ENCODE measurements at regions not wholly inside any gene's neighbourhood (a gene's known extent, or its start where the extent isn't known, plus 50 kb on each side); places are given as distances from the start of the nearest gene placed in this dataset.

GRCh38 chr2:8620611-8621382, 61.1 kb upstream of the ID2 start:
- TF ChIP-seq TAF1 (IDR thresholded peaks at IDR 0.05; ENCODE audit: low read depth) (no peak), NFIC (IDR thresholded peaks at IDR 0.05) (no peak), TEAD4 (IDR thresholded peaks at IDR 0.05) (no peak), CEBPB (IDR thresholded peaks at IDR 0.05) (no peak), FOXM1 (IDR thresholded peaks at IDR 0.05; ENCODE audit: borderline replicate concordance, low read depth) (no peak), ZBTB7A (IDR thresholded peaks at IDR 0.05; ENCODE audit: low read depth) (no peak), MAX (IDR thresholded peaks at IDR 0.05) (no peak), YY1 (IDR thresholded peaks at IDR 0.05; ENCODE audit: low read depth) (no peak), CREB1 (IDR thresholded peaks at IDR 0.05; ENCODE audit: low read depth) (no peak), USF1 (IDR thresholded peaks at IDR 0.05) (no peak), RAD21 (IDR thresholded peaks at IDR 0.05; ENCODE audit: low read depth) (no peak), REST (IDR thresholded peaks at IDR 0.05; ENCODE audit: low read depth) (no peak), EGR1 (IDR thresholded peaks at IDR 0.05) (no peak), TCF12 (IDR thresholded peaks at IDR 0.05; ENCODE audit: low read depth) (no peak), EP300 (IDR thresholded peaks at IDR 0.05; ENCODE audit: borderline replicate concordance) (no peak)

- TF ChIP-seq YY1 (IDR thresholded peaks at IDR 0.05; ENCODE audit: low read depth) (no peak), CEBPB (IDR thresholded peaks at IDR 0.05) (no peak), CREB1 (IDR thresholded peaks at IDR 0.05; ENCODE audit: low read depth) (no peak), EGR1 (IDR thresholded peaks at IDR 0.05) (no peak), TAF1 (IDR thresholded peaks at IDR 0.05; ENCODE audit: low read depth) (no peak), TCF12 (IDR thresholded peaks at IDR 0.05; ENCODE audit: low read depth) (no peak), REST (IDR thresholded peaks at IDR 0.05; ENCODE audit: low read depth) (no peak), FOXM1 (IDR thresholded peaks at IDR 0.05; ENCODE audit: borderline replicate concordance, low read depth) (no peak), RAD21 (IDR thresholded peaks at IDR 0.05; ENCODE audit: low read depth) (no peak), NFIC (IDR thresholded peaks at IDR 0.05) (no peak), TEAD4 (IDR thresholded peaks at IDR 0.05) (no peak), USF1 (IDR thresholded peaks at IDR 0.05) (no peak), ZBTB7A (IDR thresholded peaks at IDR 0.05; ENCODE audit: low read depth) (no peak), MAX (IDR thresholded peaks at IDR 0.05) (no peak), EP300 (IDR thresholded peaks at IDR 0.05; ENCODE audit: borderline replicate concordance) (no peak)
Measured at GRCh38 chr2:8622199-8622911, 59.5 kb upstream of the ID2 start.

GRCh38 chr2:8622924-8623465, 58.9 kb upstream of the ID2 start:
- TF ChIP-seq TCF12 (IDR thresholded peaks at IDR 0.05; ENCODE audit: low read depth) (no peak), USF1 (IDR thresholded peaks at IDR 0.05) (no peak), CEBPB (IDR thresholded peaks at IDR 0.05) (no peak), YY1 (IDR thresholded peaks at IDR 0.05; ENCODE audit: low read depth) (no peak), CREB1 (IDR thresholded peaks at IDR 0.05; ENCODE audit: low read depth) (no peak), TAF1 (IDR thresholded peaks at IDR 0.05; ENCODE audit: low read depth) (no peak), MAX (IDR thresholded peaks at IDR 0.05) (no peak), TEAD4 (IDR thresholded peaks at IDR 0.05) (no peak), REST (IDR thresholded peaks at IDR 0.05; ENCODE audit: low read depth) (no peak), ZBTB7A (IDR thresholded peaks at IDR 0.05; ENCODE audit: low read depth) (no peak), FOXM1 (IDR thresholded peaks at IDR 0.05; ENCODE audit: borderline replicate concordance, low read depth) (no peak), EGR1 (IDR thresholded peaks at IDR 0.05) (no peak), RAD21 (IDR thresholded peaks at IDR 0.05; ENCODE audit: low read depth) (no peak), NFIC (IDR thresholded peaks at IDR 0.05) (no peak), EP300 (IDR thresholded peaks at IDR 0.05; ENCODE audit: borderline replicate concordance) (no peak)
